H1 (cell line): ENCODE measurements at regions not wholly inside any gene's neighbourhood (a gene's known extent, or its start where the extent isn't known, plus 50 kb on each side); places are given as distances from the start of the nearest gene placed in this dataset.

Experiments used
- CTCF ChIA-PET: fragments of 300-600 bp; sonication (Branson Sonifier 250); formaldehyde crosslinking; loops from one replicate; lab custom pipeline; 2021; ENCODE audit not compliant: partially characterized antibody; lab: Charles Lee
- POLR2A ChIA-PET: fragments of 300-600 bp; sonication (Branson Sonifier 250); formaldehyde crosslinking; loops from one replicate; lab custom pipeline; 2021; ENCODE audit warnings: inconsistent platforms; ENCODE audit not compliant: partially characterized antibody; lab: Charles Lee
- DNase-seq, 2 experiments: peaks; one replicate each; pipeline versions ENCODE4 v3.0.0 to v3.0.0-alpha.2; 2010 to 2022; ENCODE audit warnings: low spot score in 2 of 2, low read depth in 1 of 2, mixed read lengths in 1 of 2
- FAIRE-seq: peaks from 2 replicates; lab custom pipeline; 2011; peaks lifted over from hg19 to GRCh38; lab: Jason Lieb, UNC
- H2AFZ ChIP-seq: 2 replicates; pipeline ENCODE4 v1.8.1; 2012; ENCODE audit warnings: low read length, inconsistent platforms
- H2AK5ac ChIP-seq: 2 replicates; pipeline ENCODE4 v1.6.1; 2013; ENCODE audit warnings: low read depth, low read length
- H2BK120ac ChIP-seq: replicated peaks from 2 replicates; pipeline ENCODE3; 2013; ENCODE audit warnings: low read depth, low read length, inconsistent platforms
- H2BK12ac ChIP-seq: 2 replicates; pipeline ENCODE4 v1.6.1; 2013; ENCODE audit warnings: low read depth, low read length
- H2BK15ac ChIP-seq: 2 replicates; pipeline ENCODE4 v1.6.1; 2013; ENCODE audit warnings: low read length
- H2BK20ac ChIP-seq: 2 replicates; pipeline ENCODE4 v1.6.1; 2013; ENCODE audit warnings: low read length
- H2BK5ac ChIP-seq: 2 replicates; pipeline ENCODE4 v1.6.1; 2013; ENCODE audit warnings: low read depth, low read length
- H3K14ac ChIP-seq: 2 replicates; pipeline ENCODE4 v1.6.1; 2013; ENCODE audit warnings: inconsistent platforms; ENCODE audit not compliant: insufficient read length
- H3K18ac ChIP-seq: 2 replicates; pipeline ENCODE4 v1.6.1; 2013; ENCODE audit warnings: low read length; ENCODE audit errors: extremely low read depth
- H3K23ac ChIP-seq: 2 replicates; pipeline ENCODE4 v1.6.1; 2013; ENCODE audit warnings: inconsistent platforms; ENCODE audit not compliant: insufficient read length
- H3K23me2 ChIP-seq: 2 replicates; pipeline ENCODE4 v1.6.1; 2013; ENCODE audit warnings: low read depth, low read length
- H3K27ac ChIP-seq: 2 replicates; pipeline ENCODE4 v1.6.1; 2011; ENCODE audit warnings: low read depth, low read length, inconsistent platforms
- H3K27me3 ChIP-seq, 4 experiments: replicated peaks in 1 of 4; 1 replicate in 1 of 4; 2 replicates in 3 of 4; pipeline versions ENCODE4 v1.6.1 to v1.8.1; 2011 to 2013; ENCODE audit warnings: low read length in 3 of 4, mild to moderate bottlenecking in 3 of 4, inconsistent platforms in 2 of 4, mixed read lengths in 2 of 4, moderate library complexity in 1 of 4; ENCODE audit not compliant: control insufficient read depth in 3 of 4, insufficient read depth in 3 of 4; ENCODE audit errors: extremely low read depth in 1 of 4
- H3K36me3 ChIP-seq, 4 experiments: 2 replicates each; pipeline versions ENCODE4 v1.6.1 to v1.8.1; 2011 to 2013; ENCODE audit warnings: mild to moderate bottlenecking in 4 of 4, low read length in 3 of 4, moderate library complexity in 2 of 4, control low read depth in 1 of 4, inconsistent platforms in 1 of 4; ENCODE audit not compliant: insufficient read depth in 4 of 4, control insufficient read depth in 2 of 4
- H3K4ac ChIP-seq: replicated peaks from 2 replicates; pipeline ENCODE3; 2013; ENCODE audit warnings: low read length, low read depth, mixed read lengths, inconsistent platforms; ENCODE audit not compliant: insufficient read length
- H3K4me1 ChIP-seq, 4 experiments: replicated peaks in 1 of 4; 1 replicate in 1 of 4; 2 replicates in 3 of 4; pipeline versions ENCODE4 v1.6.1 to v1.8.1; 2011 to 2013; ENCODE audit warnings: low read length in 3 of 4, inconsistent platforms in 2 of 4, mixed read lengths in 1 of 4; ENCODE audit not compliant: insufficient read depth in 4 of 4, control insufficient read depth in 3 of 4
- H3K4me2 ChIP-seq, 2 experiments: 2 replicates each; pipeline versions ENCODE4 v1.6.1 to v1.8.1; 2011 to 2013; ENCODE audit warnings: low read depth in 2 of 2, low read length in 2 of 2, control low read depth in 1 of 2, inconsistent platforms in 1 of 2, mild to moderate bottlenecking in 1 of 2; ENCODE audit not compliant: insufficient read depth in 1 of 2
- H3K4me3 ChIP-seq, 4 experiments: fragments of 200-600, 300-600 bp in 1 of 4; sonication (generic), shearing (Covaris generic), sonication (Bioruptor Twin) in 1 of 4; 2 replicates each; pipeline versions ENCODE4 v1.5.1 to v1.8.1; 2011 to 2016; ENCODE audit warnings: low read length in 4 of 4, low read depth in 3 of 4, control low read depth in 2 of 4, inconsistent platforms in 2 of 4, mild to moderate bottlenecking in 2 of 4, mixed read lengths in 1 of 4, moderate library complexity in 1 of 4; ENCODE audit not compliant: insufficient read depth in 2 of 4; ENCODE audit errors: extremely low read depth in 1 of 4
- H3K56ac ChIP-seq: replicated peaks from 2 replicates; pipeline ENCODE3; 2013; ENCODE audit warnings: low read depth, mild to moderate bottlenecking, mixed read lengths, low read length, inconsistent platforms; ENCODE audit not compliant: insufficient read length
- H3K79me1 ChIP-seq: 2 replicates; pipeline ENCODE4 v1.6.1; 2013; ENCODE audit warnings: low read depth, low read length, control low read depth
- H3K79me2 ChIP-seq, 2 experiments: 2 replicates each; pipeline versions ENCODE4 v1.6.1 to v1.8.1; 2012 to 2013; ENCODE audit warnings: low read length in 2 of 2, mild to moderate bottlenecking in 2 of 2, inconsistent platforms in 1 of 2; ENCODE audit not compliant: insufficient read depth in 2 of 2, control insufficient read depth in 1 of 2
- H3K9ac ChIP-seq, 4 experiments: replicated peaks in 1 of 4; 1 replicate in 1 of 4; 2 replicates in 3 of 4; pipeline versions ENCODE4 v1.6.1 to v1.8.1; 2011 to 2013; ENCODE audit warnings: low read depth in 3 of 4, low read length in 3 of 4, control low read depth in 2 of 4, mild to moderate bottlenecking in 2 of 4, moderate library complexity in 2 of 4, inconsistent platforms in 1 of 4; ENCODE audit errors: extremely low read depth in 1 of 4
- H3K9me3 ChIP-seq, 2 experiments: 2 replicates each; pipeline versions ENCODE4 v1.6.1 to v1.8.1; 2012 to 2013; ENCODE audit warnings: mild to moderate bottlenecking in 2 of 2, moderate library complexity in 2 of 2, control low read depth in 1 of 2, inconsistent platforms in 1 of 2, low read depth in 1 of 2, low read length in 1 of 2, mixed read lengths in 1 of 2; ENCODE audit not compliant: insufficient read depth in 2 of 2
- H4K20me1 ChIP-seq, 2 experiments: replicated peaks in 1 of 2; 2 replicates each; pipeline versions ENCODE3 to v1.8.1; 2011 to 2013; ENCODE audit warnings: inconsistent platforms in 2 of 2, low read length in 2 of 2, mild to moderate bottlenecking in 1 of 2; ENCODE audit not compliant: insufficient read depth in 2 of 2, control insufficient read depth in 1 of 2
- H4K5ac ChIP-seq: 2 replicates; pipeline ENCODE4 v1.6.1; 2013; ENCODE audit warnings: low read length, low read depth, mixed read lengths, inconsistent platforms; ENCODE audit not compliant: insufficient read length
- H4K8ac ChIP-seq: 2 replicates; pipeline ENCODE4 v1.8.0; 2013; ENCODE audit warnings: mild to moderate bottlenecking, moderate library complexity, low read length, inconsistent platforms; ENCODE audit not compliant: insufficient read depth; ENCODE audit errors: extremely low read depth
- H4K91ac ChIP-seq: replicated peaks from 2 replicates; pipeline ENCODE3; 2013; ENCODE audit warnings: low read length, mixed read lengths, inconsistent platforms; ENCODE audit not compliant: insufficient read length
- ATF3 ChIP-seq: IDR thresholded peaks from 2 replicates; pipeline ENCODE4 v1.6.1; 2011; ENCODE audit warnings: low read depth, mild to moderate bottlenecking, low read length; ENCODE audit not compliant: insufficient read depth
- BCL11A ChIP-seq, 2 experiments: IDR thresholded peaks; one replicate each; pipeline ENCODE4 v1.6.1; 2011; ENCODE audit warnings: low read depth in 2 of 2, low read length in 2 of 2, mild to moderate bottlenecking in 2 of 2
- CBX5 ChIP-seq: fragments of 300-800, 300-1000 bp; sonication (generic); IDR thresholded peaks from 2 replicates; pipeline ENCODE4 v1.7.1; 2016; ENCODE audit warnings: antibody characterized with exemption, low read length, low read depth
- KDM5A ChIP-seq: fragments of 200-600 bp; IDR thresholded peaks from 2 replicates; pipeline ENCODE4 v1.7.1; 2012; ENCODE audit warnings: mild to moderate bottlenecking, low read length, inconsistent platforms, mixed read lengths
- POLR2AphosphoS5 ChIP-seq: IDR thresholded peaks from 2 replicates; pipeline ENCODE4 v1.6.1; 2011; ENCODE audit warnings: low read depth, low read length
- RBBP5 ChIP-seq: IDR thresholded peaks from 2 replicates; pipeline ENCODE4 v1.7.1; 2012; ENCODE audit warnings: low read depth, mild to moderate bottlenecking, inconsistent platforms, low read length, moderate library complexity, borderline replicate concordance
- RXRA ChIP-seq: IDR thresholded peaks from 2 replicates; pipeline ENCODE4 v1.6.1; 2011; ENCODE audit warnings: low read depth, mild to moderate bottlenecking, low read length, moderate library complexity; ENCODE audit not compliant: insufficient read depth
- SAP30 ChIP-seq: fragments of 300-600 bp; sonication (generic); IDR thresholded peaks from 2 replicates; pipeline ENCODE4 v1.7.1; 2012; ENCODE audit warnings: low read length, moderate library complexity, mild to moderate bottlenecking, inconsistent platforms; ENCODE audit not compliant: insufficient read depth, insufficient replicate concordance
- SUZ12 ChIP-seq: fragments of 200-600 bp; sonication (generic); IDR thresholded peaks from 2 replicates; pipeline ENCODE4 v1.6.1; 2012; ENCODE audit warnings: mild to moderate bottlenecking, inconsistent platforms, low read length, moderate library complexity, mixed read lengths
- TEAD4 ChIP-seq: IDR thresholded peaks from 2 replicates; pipeline ENCODE4 v1.6.1; 2012; ENCODE audit warnings: low read depth, low read length, inconsistent platforms, mixed read lengths
- USF2 ChIP-seq: IDR thresholded peaks from 2 replicates; pipeline ENCODE4 v1.6.1; 2011; ENCODE audit warnings: low read length, improper control_type of control experiment
- WGBS, 2 experiments: shearing (Covaris generic) in 1 of 2; methylation state at CpG; one replicate each; pipeline versions ENCODE4 v1.1.6 to v1.1.7; 2013 to 2015; ENCODE audit warnings: low lambda C conversion rate in 2 of 2, mixed read lengths in 2 of 2, inconsistent platforms in 1 of 2, low coverage in 1 of 2, missing lambda C conversion rate in 1 of 2; ENCODE audit not compliant: insufficient replicate concordance in 2 of 2, insufficient coverage in 1 of 2, insufficient read length in 1 of 2; ENCODE audit errors: extremely low coverage in 1 of 2, missing lambda C conversion rate in 1 of 2; 5-methylcytosine and 5-hydroxymethylcytosine counted together

- H2BK5ac ChIP-seq = peak overlapping the region; percentile 27; the same call in 1 of the 2 replicates
- no peak overlapping the region for H4K5ac ChIP-seq
- H3K4me3 ChIP-seq = no peak overlapping the region
- no peaks in the 10 kb centered on the region; a peak in 1 of 7 replicates for H3K4me1 ChIP-seq
- peaks cover 0 to 2% of the 10 kb centered on the region in 2 experiments for H4K20me1 ChIP-seq
- no peak overlapping the region for H2BK15ac ChIP-seq
- no peaks in the 10 kb centered on the region; a peak in 2 of 4 replicates for H3K79me2 ChIP-seq
- no peak overlapping the region for H4K91ac ChIP-seq
- no peak overlapping the region for H3K4ac ChIP-seq
- no peak overlapping the region for H3K23ac ChIP-seq
- no peak overlapping the region for H3K14ac ChIP-seq
- H2AFZ ChIP-seq = no peak overlapping the region
- H3K27me3 ChIP-seq = no peaks in the 10 kb centered on the region
- H2BK20ac ChIP-seq = no peak overlapping the region
- ChIA-PET CTCF (no interaction called here), POLR2A (no interaction called here)
- no peak overlapping the region for H3K4me2 ChIP-seq
- no peak overlapping the region for H3K56ac ChIP-seq
- no peak overlapping the region for H2BK12ac ChIP-seq
- DNase-seq (no peak), FAIRE-seq (no peak)
- TF ChIP-seq TEAD4 = no peak
- no peak for TF ChIP-seq RXRA
- no peak for TF ChIP-seq BCL11A (IDR thresholded peaks at IDR 0.05; ENCODE audit: low read depth in 2 of 2, low read length in 2 of 2)
- no peak for TF ChIP-seq SAP30
- TF ChIP-seq USF2 = no peak
- TF ChIP-seq ATF3 = no peak
- no peak for TF ChIP-seq CBX5
- TF ChIP-seq POLR2AphosphoS5 = no peak
- no peak for TF ChIP-seq KDM5A
- no peak for TF ChIP-seq SUZ12
- no peak for TF ChIP-seq RBBP5
- no peak overlapping the region for H3K27ac ChIP-seq
- H2AK5ac ChIP-seq = 0 out of 2 replicates have a peak overlapping the region, but pooled peaks have one; percentile 2
- H3K23me2 ChIP-seq = no peaks in the 10 kb centered on the region; the same call in 1 of the 2 replicates
- H3K18ac ChIP-seq = no peak overlapping the region
- H3K36me3 ChIP-seq = peaks cover 0 to 8% (median 5%) of the 10 kb centered on the region in 4 experiments; a peak in 4 of 8 replicates
- 95% methylated on average over 21 of the region's 21 CpGs; no CpG with 5 or more reads in 1 of the 2 experiments for WGBS, 2 experiments
- H4K8ac ChIP-seq = no peak overlapping the region
- H3K9ac ChIP-seq = no peak overlapping the region; a peak in 1 of 7 replicates
- H2BK120ac ChIP-seq = no peak overlapping the region
- H3K9me3 ChIP-seq = no peaks in the 10 kb centered on the region
- no peaks in the 10 kb centered on the region for H3K79me1 ChIP-seq
Measured at GRCh38 chr6:22062807-22063408, 233.9 kb downstream of the PRL start.
